ENCODE measurements at regions not wholly inside any gene's neighbourhood (a gene's known extent, or its start where the extent isn't known, plus 50 kb on each side); places are given as distances from the start of the nearest gene placed in this dataset.

DNA sequence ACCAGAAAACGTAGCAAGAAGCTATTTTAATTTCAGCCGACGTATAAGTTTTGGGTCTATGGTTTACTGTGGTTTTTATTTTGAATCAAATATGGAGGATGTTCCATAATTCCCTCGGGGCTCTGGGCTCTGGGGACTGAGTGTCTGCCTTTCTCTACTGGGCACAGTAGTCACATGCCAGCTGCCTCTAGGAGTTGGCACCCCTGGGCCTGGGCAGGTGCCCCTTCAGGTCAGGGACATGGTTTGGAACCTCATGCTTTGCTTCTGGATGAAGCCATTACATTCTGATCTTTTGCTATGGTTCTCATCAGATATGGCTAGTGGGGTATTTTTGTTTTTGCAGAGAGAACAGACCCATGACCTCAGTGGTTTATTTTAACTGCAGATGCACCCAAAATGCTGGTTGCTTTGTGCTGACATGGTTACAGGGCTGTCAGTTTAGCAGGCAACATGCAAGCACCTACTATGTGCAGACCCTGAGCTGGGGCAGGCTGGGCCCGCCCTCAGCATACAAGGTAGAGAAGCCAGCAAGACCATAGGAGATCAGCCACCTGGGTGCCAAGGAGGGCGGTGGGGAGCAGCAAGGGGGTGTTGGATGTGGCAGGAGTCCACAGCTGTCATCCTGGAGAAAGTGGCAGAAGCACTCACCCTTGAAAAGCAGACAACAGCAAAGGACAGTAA, 54.5 kb upstream of the PSD2 start:
- peaks cover 0 to 17% of the 10 kb centered on the region in 2 experiments for H3K27me3 ChIP-seq (replicated peaks in 1 of 2; ENCODE audit: control insufficient read depth in 2 of 2, extremely low read depth in 1 of 2, insufficient read depth in 2 of 2, low read length in 1 of 2)
- no peak overlapping the region for H3K4me3 Mint-ChIP-seq
- no peaks in the 10 kb centered on the region for H3K9me3 ChIP-seq
- no peak for ATAC-seq (replicated peaks in 1 of 4)
- no peaks in the 10 kb centered on the region for H3K36me3 Mint-ChIP-seq
- H3K27ac Mint-ChIP-seq = no peak overlapping the region
- peaks cover 3 to 4% (median 4%) of the 10 kb centered on the region in 3 donors for H3K4me1 Mint-ChIP-seq
- 90% methylated on average over 2 of the region's 6 CpGs for WGBS (ENCODE audit: insufficient coverage)
- no peak overlapping the region for H3K4me3 ChIP-seq (ENCODE audit: control insufficient read depth in 1 of 2, extremely low read depth in 1 of 2, low read length in 1 of 2)
- no peak overlapping the region for H3K27ac ChIP-seq (ENCODE audit: low read length)
- no peak for DNase-seq
- ChIA-PET POLR2A (no interaction called here), CTCF (interaction anchor here in 1 of 2 donors (0.7 kb wide), 1 partner anchor 1540 kb away, joined by 3 read pairs; no protein-coding TSS in a partner anchor)
- peaks cover 0 to 2% of the 10 kb centered on the region in 2 donors for H3K36me3 ChIP-seq (ENCODE audit: control insufficient read depth in 2 of 2, extremely low read depth in 1 of 2, insufficient read depth in 1 of 2, low read length in 1 of 2)
- peaks cover 0 to 7% of the 10 kb centered on the region in 2 experiments for H3K4me1 ChIP-seq (ENCODE audit: control insufficient read depth in 1 of 2, extremely low read depth in 1 of 2, insufficient read depth in 2 of 2, low read length in 2 of 2)
- H3K9me3 Mint-ChIP-seq = no peaks in the 10 kb centered on the region
- no peaks in the 10 kb centered on the region for H3K27me3 Mint-ChIP-seq

DNA sequence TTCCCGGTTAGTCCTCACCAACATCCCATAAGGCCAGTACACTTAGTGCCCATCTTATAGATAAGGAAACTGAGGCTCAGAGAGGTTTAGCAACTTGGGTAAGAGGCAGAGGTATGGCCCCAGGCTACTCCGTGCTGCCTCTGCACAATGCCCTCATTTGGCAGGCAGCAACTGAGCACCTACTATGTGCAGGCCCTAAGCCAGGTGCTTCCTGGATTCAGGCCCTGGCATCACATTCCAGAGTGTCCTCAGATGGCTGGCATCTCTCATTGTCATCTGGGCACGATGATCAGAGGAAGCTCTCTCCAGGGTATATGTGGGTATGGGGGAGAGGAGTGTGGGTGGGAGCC, 53.8 kb upstream of the PSD2 start:
- H3K4me1 Mint-ChIP-seq = peaks cover 4 to 8% (median 5%) of the 10 kb centered on the region in 3 donors
- peaks cover 0 to 2% of the 10 kb centered on the region in 2 donors for H3K36me3 ChIP-seq (ENCODE audit: control insufficient read depth in 2 of 2, extremely low read depth in 1 of 2, insufficient read depth in 1 of 2, low read length in 1 of 2)
- H3K27me3 Mint-ChIP-seq = peaks cover 0 to under 1% of the 10 kb centered on the region in 2 donors
- H3K27me3 ChIP-seq (replicated peaks in 1 of 2; ENCODE audit: control insufficient read depth in 2 of 2, extremely low read depth in 1 of 2, insufficient read depth in 2 of 2, low read length in 1 of 2) = peaks cover 0 to 22% of the 10 kb centered on the region in 2 experiments
- H3K27ac ChIP-seq (ENCODE audit: low read length) = no peak overlapping the region
- H3K27ac Mint-ChIP-seq = no peak overlapping the region
- POLR2A ChIA-PET = no interaction called here
- H3K4me3 Mint-ChIP-seq = no peak overlapping the region
- WGBS (ENCODE audit: insufficient coverage) = 71% methylated on average over 2 of the region's 3 CpGs
- CTCF ChIA-PET = no interaction called here
- peaks cover under 1 to 14% of the 10 kb centered on the region in 2 experiments for H3K4me1 ChIP-seq (ENCODE audit: control insufficient read depth in 1 of 2, extremely low read depth in 1 of 2, insufficient read depth in 2 of 2, low read length in 2 of 2)
- DNase-seq = no peak
- H3K9me3 ChIP-seq = no peaks in the 10 kb centered on the region
- no peaks in the 10 kb centered on the region for H3K9me3 Mint-ChIP-seq
- H3K4me3 ChIP-seq (ENCODE audit: control insufficient read depth in 1 of 2, extremely low read depth in 1 of 2, low read length in 1 of 2) = no peak overlapping the region
- H3K36me3 Mint-ChIP-seq = no peaks in the 10 kb centered on the region
- no peak for ATAC-seq (replicated peaks in 1 of 4)

GRCh38 chr5:139742173-139742903, 53.3 kb upstream of the PSD2 start:
- no peak overlapping the region for H3K4me3 ChIP-seq (ENCODE audit: control insufficient read depth in 1 of 2, extremely low read depth in 1 of 2, low read length in 1 of 2)
- H3K27me3 ChIP-seq (replicated peaks in 1 of 2; ENCODE audit: control insufficient read depth in 2 of 2, extremely low read depth in 1 of 2, insufficient read depth in 2 of 2, low read length in 1 of 2) = peaks cover 0 to 27% of the 10 kb centered on the region in 2 experiments
- Mint-ChIP-seq H3K27ac (no peak overlapping the region), H3K36me3 (no peaks in the 10 kb centered on the region), H3K9me3 (no peaks in the 10 kb centered on the region), H3K4me1 (peaks cover 7 to 14% (median 10%) of the 10 kb centered on the region in 3 donors), H3K27me3 (peaks cover 0 to 2% of the 10 kb centered on the region in 2 donors), H3K4me3 (no peak overlapping the region)
- ChIA-PET CTCF (no interaction called here), POLR2A (no interaction called here)
- no peak for DNase-seq
- 94% methylated on average over 12 of the region's 14 CpGs for WGBS (ENCODE audit: insufficient coverage)
- ATAC-seq (replicated peaks in 1 of 4) = no peak
- peaks cover 3 to 19% of the 10 kb centered on the region in 2 experiments for H3K4me1 ChIP-seq (ENCODE audit: control insufficient read depth in 1 of 2, extremely low read depth in 1 of 2, insufficient read depth in 2 of 2, low read length in 2 of 2)
- peaks cover 0 to 2% of the 10 kb centered on the region in 2 donors for H3K36me3 ChIP-seq (ENCODE audit: control insufficient read depth in 2 of 2, extremely low read depth in 1 of 2, insufficient read depth in 1 of 2, low read length in 1 of 2)
- no peaks in the 10 kb centered on the region for H3K9me3 ChIP-seq
- H3K27ac ChIP-seq (ENCODE audit: low read length) = no peak overlapping the region

DNA sequence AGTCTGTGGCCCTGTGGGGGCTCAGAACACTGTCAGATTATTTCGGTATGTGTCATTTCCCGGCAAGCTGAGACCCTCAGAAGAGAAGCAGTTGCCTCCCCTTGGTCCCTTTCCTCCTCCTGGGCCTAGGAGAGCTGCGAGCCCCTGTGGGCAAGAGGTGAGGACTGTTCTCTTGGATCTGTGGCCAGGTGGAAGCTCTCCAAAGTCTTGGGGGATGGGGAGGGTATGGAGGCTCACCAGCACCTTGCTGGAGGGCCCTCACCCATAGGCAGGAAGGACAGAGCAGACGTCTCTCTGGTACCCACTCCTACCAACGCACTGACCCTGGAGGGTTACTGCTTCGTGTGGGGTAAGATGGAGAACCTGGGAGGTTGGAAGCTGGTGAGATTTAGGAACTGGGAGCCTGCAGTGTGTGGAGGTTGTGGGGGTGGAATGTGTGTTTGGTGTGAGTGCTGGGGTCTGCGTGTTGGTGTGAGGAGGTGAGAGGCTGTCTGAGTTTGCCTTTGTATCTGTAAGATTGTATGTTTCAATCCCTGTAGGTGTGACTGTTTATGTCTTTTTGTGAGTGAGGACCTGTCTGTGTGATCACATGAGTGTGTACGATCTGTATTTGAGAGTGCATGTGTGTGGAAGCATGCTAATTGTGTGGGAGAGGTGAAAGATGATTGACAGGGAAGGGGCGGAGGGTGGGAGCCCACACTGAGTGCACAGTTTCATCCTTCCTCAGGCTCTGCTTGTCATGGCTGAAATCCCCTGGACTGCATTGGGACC, 52.4 kb upstream of the PSD2 start:
- ChIA-PET CTCF (no interaction called here), POLR2A (no interaction called here)
- Mint-ChIP-seq H3K36me3 (no peaks in the 10 kb centered on the region), H3K27ac (peak overlapping the region in 1 of 2 donors; percentile 17), H3K4me1 (peaks cover 10 to 17% (median 15%) of the 10 kb centered on the region in 3 donors), H3K9me3 (no peaks in the 10 kb centered on the region), H3K4me3 (no peak overlapping the region), H3K27me3 (peaks cover 2 to 4% of the 10 kb centered on the region in 2 donors)
- Histone ChIP-seq H3K27me3 (replicated peaks in 1 of 2; ENCODE audit: control insufficient read depth in 2 of 2, extremely low read depth in 1 of 2, insufficient read depth in 2 of 2, low read length in 1 of 2) (peaks cover 0 to 36% of the 10 kb centered on the region in 2 experiments), H3K36me3 (ENCODE audit: control insufficient read depth in 2 of 2, extremely low read depth in 1 of 2, insufficient read depth in 1 of 2, low read length in 1 of 2) (peaks cover 0 to 2% of the 10 kb centered on the region in 2 donors), H3K27ac (ENCODE audit: low read length) (no peak overlapping the region), H3K4me3 (ENCODE audit: control insufficient read depth in 1 of 2, extremely low read depth in 1 of 2, low read length in 1 of 2) (no peak overlapping the region), H3K4me1 (ENCODE audit: control insufficient read depth in 1 of 2, extremely low read depth in 1 of 2, insufficient read depth in 2 of 2, low read length in 2 of 2) (peaks cover 9 to 28% of the 10 kb centered on the region in 2 experiments), H3K9me3 (no peaks in the 10 kb centered on the region)
- DNase-seq = no peak
- 69% methylated on average over 6 of the region's 9 CpGs for WGBS (ENCODE audit: insufficient coverage)
- ATAC-seq (replicated peaks in 1 of 4) = no peak

- Histone ChIP-seq H3K36me3 (ENCODE audit: control insufficient read depth in 2 of 2, extremely low read depth in 1 of 2, insufficient read depth in 1 of 2, low read length in 1 of 2) (peaks cover 0 to under 1% of the 10 kb centered on the region in 2 donors), H3K27me3 (replicated peaks in 1 of 2; ENCODE audit: control insufficient read depth in 2 of 2, extremely low read depth in 1 of 2, insufficient read depth in 2 of 2, low read length in 1 of 2) (peaks cover 0 to 42% of the 10 kb centered on the region in 2 experiments), H3K4me1 (ENCODE audit: control insufficient read depth in 1 of 2, extremely low read depth in 1 of 2, insufficient read depth in 2 of 2, low read length in 2 of 2) (peaks cover 11 to 32% of the 10 kb centered on the region in 2 experiments), H3K27ac (ENCODE audit: low read length) (no peak overlapping the region), H3K4me3 (ENCODE audit: control insufficient read depth in 1 of 2, extremely low read depth in 1 of 2, low read length in 1 of 2) (no peak overlapping the region), H3K9me3 (no peaks in the 10 kb centered on the region)
- Mint-ChIP-seq H3K4me1 (peaks cover 13 to 23% (median 20%) of the 10 kb centered on the region in 3 donors), H3K27me3 (peaks cover 6 to 9% of the 10 kb centered on the region in 2 donors), H3K36me3 (no peaks in the 10 kb centered on the region), H3K4me3 (no peak overlapping the region), H3K27ac (no peak overlapping the region), H3K9me3 (no peaks in the 10 kb centered on the region)
- no peak for DNase-seq
- ATAC-seq (replicated peaks in 1 of 4) = no peak
- no CpG with 5 or more reads among the region's 2 CpGs for WGBS (ENCODE audit: insufficient coverage)
- ChIA-PET CTCF (interaction anchor here in 1 of 2 donors (0.6 kb wide), 1 partner anchor 636 kb away, joined by 3 read pairs; no protein-coding TSS in a partner anchor), POLR2A (no interaction called here)
Observed at GRCh38 chr5:139743804-139744203, 51.8 kb upstream of the PSD2 start.

GRCh38 chr5:139744471-139745131, 51.0 kb upstream of the PSD2 start:
- Mint-ChIP-seq H3K4me3 (no peak overlapping the region), H3K27ac (no peak overlapping the region), H3K27me3 (peaks cover 6 to 17% of the 10 kb centered on the region in 2 donors), H3K9me3 (no peaks in the 10 kb centered on the region), H3K36me3 (no peaks in the 10 kb centered on the region), H3K4me1 (peaks cover 13 to 28% (median 26%) of the 10 kb centered on the region in 3 donors)
- Histone ChIP-seq H3K4me3 (ENCODE audit: control insufficient read depth in 1 of 2, extremely low read depth in 1 of 2, low read length in 1 of 2) (no peak overlapping the region), H3K27me3 (replicated peaks in 1 of 2; ENCODE audit: control insufficient read depth in 2 of 2, extremely low read depth in 1 of 2, insufficient read depth in 2 of 2, low read length in 1 of 2) (peaks cover 4 to 41% of the 10 kb centered on the region in 2 experiments), H3K27ac (ENCODE audit: low read length) (no peak overlapping the region), H3K36me3 (ENCODE audit: control insufficient read depth in 2 of 2, extremely low read depth in 1 of 2, insufficient read depth in 1 of 2, low read length in 1 of 2) (no peaks in the 10 kb centered on the region), H3K4me1 (ENCODE audit: control insufficient read depth in 1 of 2, extremely low read depth in 1 of 2, insufficient read depth in 2 of 2, low read length in 2 of 2) (peaks cover 11 to 32% of the 10 kb centered on the region in 2 experiments), H3K9me3 (no peaks in the 10 kb centered on the region)
- DNase-seq (no peak), ATAC-seq (replicated peaks in 1 of 4) (no peak)
- POLR2A ChIA-PET = interaction anchor here in 1 of 2 donors (0.6 kb wide), 1 partner anchor 410 kb away, joined by 3 read pairs; no protein-coding TSS in a partner anchor
- WGBS (ENCODE audit: insufficient coverage) = 88% methylated on average over 8 of the region's 12 CpGs
- CTCF ChIA-PET = interaction anchor here (0.6 to 0.9 kb wide), 3 partner anchors 34 to 635 kb away, joined by 3 read pairs; partner anchors contain the start of gene CXXC5 (in 1 of the 2)
